RWPE2 (cell line): ENCODE measurements at regions not wholly inside any gene's neighbourhood (a gene's known extent, or its start where the extent isn't known, plus 50 kb on each side); places are given as distances from the start of the nearest gene placed in this dataset.

Source experiments
- ATAC-seq: fragments of 200-7000 bp; cut with Tn5 transposase; 3 replicates; pipeline ENCODE4 v1.9.1; 2021; ENCODE audit warnings: low read depth
- DNase-seq: peaks from one replicate; pipeline ENCODE4 v3.0.0-alpha.2; 2020; ENCODE audit warnings: low spot score
- H3K27ac ChIP-seq: fragments of 450-650 bp; 2 replicates; pipeline ENCODE4 v1.5.1; 2017; ENCODE audit warnings: mild to moderate bottlenecking; ENCODE audit not compliant: poor library complexity, severe bottlenecking
- H3K27me3 ChIP-seq: fragments of 250-450 bp; sonication (Bioruptor Pico); 2 replicates; pipeline ENCODE4 v1.5.1; 2021; ENCODE audit warnings: mild to moderate bottlenecking, moderate library complexity; ENCODE audit not compliant: insufficient read depth, poor library complexity, severe bottlenecking
- H3K36me3 ChIP-seq: fragments of 250-450 bp; sonication (Bioruptor Pico); 2 replicates; pipeline ENCODE4 v1.5.1; 2020; ENCODE audit warnings: low read depth, mild to moderate bottlenecking, moderate library complexity
- H3K4me1 ChIP-seq: fragments of 250-450 bp; sonication (Bioruptor Pico); 2 replicates; pipeline ENCODE4 v1.5.1; 2021; ENCODE audit warnings: mild to moderate bottlenecking, moderate library complexity; ENCODE audit not compliant: insufficient read depth, poor library complexity, severe bottlenecking
- H3K4me3 ChIP-seq: fragments of 250-450 bp; sonication (Bioruptor Pico); 2 replicates; pipeline ENCODE4 v1.5.1; 2021; ENCODE audit warnings: mild to moderate bottlenecking, moderate library complexity; ENCODE audit not compliant: severe bottlenecking
- H3K9me3 ChIP-seq: fragments of 250-450 bp; sonication (Bioruptor Pico); 2 replicates; pipeline ENCODE4 v1.5.1; 2021; ENCODE audit warnings: mild to moderate bottlenecking, moderate library complexity; ENCODE audit not compliant: severe bottlenecking
- TF ChIP-seq, protein P1 (sequence below): fragments of 450-650 bp; IDR thresholded peaks from one replicate; pipeline ENCODE4 v1.5.1; 2017; ENCODE audit warnings: mild to moderate bottlenecking, moderate library complexity; ENCODE audit not compliant: poor library complexity, severe bottlenecking

DNA sequence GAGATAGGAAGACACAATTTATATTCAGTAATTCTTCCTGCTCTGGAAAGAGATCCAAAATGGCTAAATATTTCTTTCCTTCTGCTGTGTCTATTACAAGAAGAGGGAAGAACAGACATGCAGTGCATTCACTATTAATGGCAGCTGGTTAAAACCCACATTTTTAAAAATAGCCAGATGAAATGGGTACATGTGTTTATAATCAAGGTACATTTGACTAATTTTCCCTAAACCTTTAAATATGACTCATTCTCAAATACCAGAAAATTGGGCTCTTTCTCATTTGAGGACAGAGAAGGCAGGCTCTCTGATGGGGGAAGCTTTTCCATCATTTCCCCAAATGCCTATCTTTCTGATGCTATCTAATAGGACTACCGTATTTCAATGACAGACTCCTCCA is 215.7 kb upstream of the HABP2 start:
- Histone ChIP-seq H3K9me3 (no peaks in the 10 kb centered on the region), H3K27ac (no peak overlapping the region), H3K4me1 (no peaks in the 10 kb centered on the region), H3K4me3 (no peak overlapping the region), H3K27me3 (no peaks in the 10 kb centered on the region), H3K36me3 (no peaks in the 10 kb centered on the region)
- ATAC-seq = no peak
- TF ChIP-seq, protein P1, sequence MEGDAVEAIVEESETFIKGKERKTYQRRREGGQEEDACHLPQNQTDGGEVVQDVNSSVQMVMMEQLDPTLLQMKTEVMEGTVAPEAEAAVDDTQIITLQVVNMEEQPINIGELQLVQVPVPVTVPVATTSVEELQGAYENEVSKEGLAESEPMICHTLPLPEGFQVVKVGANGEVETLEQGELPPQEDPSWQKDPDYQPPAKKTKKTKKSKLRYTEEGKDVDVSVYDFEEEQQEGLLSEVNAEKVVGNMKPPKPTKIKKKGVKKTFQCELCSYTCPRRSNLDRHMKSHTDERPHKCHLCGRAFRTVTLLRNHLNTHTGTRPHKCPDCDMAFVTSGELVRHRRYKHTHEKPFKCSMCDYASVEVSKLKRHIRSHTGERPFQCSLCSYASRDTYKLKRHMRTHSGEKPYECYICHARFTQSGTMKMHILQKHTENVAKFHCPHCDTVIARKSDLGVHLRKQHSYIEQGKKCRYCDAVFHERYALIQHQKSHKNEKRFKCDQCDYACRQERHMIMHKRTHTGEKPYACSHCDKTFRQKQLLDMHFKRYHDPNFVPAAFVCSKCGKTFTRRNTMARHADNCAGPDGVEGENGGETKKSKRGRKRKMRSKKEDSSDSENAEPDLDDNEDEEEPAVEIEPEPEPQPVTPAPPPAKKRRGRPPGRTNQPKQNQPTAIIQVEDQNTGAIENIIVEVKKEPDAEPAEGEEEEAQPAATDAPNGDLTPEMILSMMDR = no peak
- no peak for DNase-seq

DNA sequence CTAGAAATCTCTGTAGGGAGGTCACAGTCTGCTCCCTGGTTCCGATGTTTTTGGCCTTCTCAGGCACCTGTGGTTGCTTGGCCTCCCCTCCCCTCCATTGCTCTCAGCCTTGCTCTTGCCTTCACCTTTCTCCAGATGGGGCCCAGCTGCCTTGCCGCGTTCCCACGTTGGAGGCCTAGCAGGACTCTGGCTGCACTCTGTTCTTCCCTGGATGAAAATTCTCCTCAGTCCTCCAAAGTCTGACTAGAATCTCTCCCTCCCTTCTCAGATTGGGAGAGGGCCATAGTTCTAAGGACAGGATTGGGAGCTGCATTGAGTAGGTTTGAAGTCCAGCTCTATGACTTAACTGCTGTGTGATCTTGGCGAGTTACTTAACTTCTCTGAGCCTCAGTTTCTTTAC is 213.7 kb upstream of the HABP2 start:
- no peak for DNase-seq
- Histone ChIP-seq H3K27ac (no peak overlapping the region), H3K4me3 (no peak overlapping the region), H3K9me3 (no peaks in the 10 kb centered on the region), H3K36me3 (no peaks in the 10 kb centered on the region), H3K4me1 (no peaks in the 10 kb centered on the region), H3K27me3 (no peaks in the 10 kb centered on the region)
- TF ChIP-seq, protein P1 = no peak
- no peak for ATAC-seq

DNA sequence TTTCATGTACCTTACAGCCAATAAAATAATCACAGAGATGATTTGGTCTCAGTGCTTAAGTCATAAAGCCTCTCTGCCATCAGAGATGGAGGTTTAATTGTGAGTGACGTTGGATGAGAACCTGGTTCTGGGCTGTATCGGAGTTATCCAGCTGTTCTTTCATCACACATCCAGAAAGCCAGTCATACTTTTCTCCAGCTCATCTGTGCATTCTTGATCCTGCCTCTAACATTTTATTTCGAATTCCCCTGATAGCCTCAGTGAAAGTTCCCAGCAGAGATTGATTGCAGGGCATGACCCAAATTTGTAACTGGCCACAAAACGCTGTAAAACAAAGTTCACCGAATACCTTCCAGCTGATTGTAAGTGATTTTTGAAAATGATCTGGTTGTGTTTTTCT is 212.6 kb upstream of the HABP2 start:
- Histone ChIP-seq H3K4me3 (no peak overlapping the region), H3K27me3 (no peaks in the 10 kb centered on the region), H3K27ac (no peak overlapping the region), H3K9me3 (no peaks in the 10 kb centered on the region), H3K4me1 (no peaks in the 10 kb centered on the region), H3K36me3 (no peaks in the 10 kb centered on the region)
- ATAC-seq (no peak), DNase-seq (no peak)
- TF ChIP-seq, protein P1 = no peak

DNA sequence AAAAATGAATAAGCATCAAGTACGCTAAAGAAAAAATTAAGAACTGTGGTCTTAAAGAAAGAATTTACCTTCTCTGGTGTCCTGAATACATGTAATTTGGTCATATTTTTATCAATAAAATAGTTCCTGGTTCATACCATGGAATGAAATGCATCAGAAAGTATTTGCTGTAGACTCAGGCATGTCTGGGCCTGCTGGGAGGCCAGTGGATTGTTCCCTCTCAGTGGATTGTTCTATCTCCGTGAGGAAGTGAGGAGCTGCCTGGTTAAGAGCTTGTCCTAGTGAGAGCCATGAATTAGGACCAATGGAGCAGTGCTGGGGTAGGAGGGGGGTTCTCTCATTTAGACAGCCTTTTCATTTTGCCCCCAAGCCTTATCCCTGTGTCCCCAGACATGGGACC is 211.7 kb upstream of the HABP2 start:
- no peak for DNase-seq
- Histone ChIP-seq H3K27me3 (no peaks in the 10 kb centered on the region), H3K36me3 (no peaks in the 10 kb centered on the region), H3K9me3 (no peaks in the 10 kb centered on the region), H3K4me3 (no peak overlapping the region), H3K4me1 (no peaks in the 10 kb centered on the region), H3K27ac (no peak overlapping the region)
- TF ChIP-seq, protein P1 = no peak
- peak; percentile 80 for ATAC-seq

DNA sequence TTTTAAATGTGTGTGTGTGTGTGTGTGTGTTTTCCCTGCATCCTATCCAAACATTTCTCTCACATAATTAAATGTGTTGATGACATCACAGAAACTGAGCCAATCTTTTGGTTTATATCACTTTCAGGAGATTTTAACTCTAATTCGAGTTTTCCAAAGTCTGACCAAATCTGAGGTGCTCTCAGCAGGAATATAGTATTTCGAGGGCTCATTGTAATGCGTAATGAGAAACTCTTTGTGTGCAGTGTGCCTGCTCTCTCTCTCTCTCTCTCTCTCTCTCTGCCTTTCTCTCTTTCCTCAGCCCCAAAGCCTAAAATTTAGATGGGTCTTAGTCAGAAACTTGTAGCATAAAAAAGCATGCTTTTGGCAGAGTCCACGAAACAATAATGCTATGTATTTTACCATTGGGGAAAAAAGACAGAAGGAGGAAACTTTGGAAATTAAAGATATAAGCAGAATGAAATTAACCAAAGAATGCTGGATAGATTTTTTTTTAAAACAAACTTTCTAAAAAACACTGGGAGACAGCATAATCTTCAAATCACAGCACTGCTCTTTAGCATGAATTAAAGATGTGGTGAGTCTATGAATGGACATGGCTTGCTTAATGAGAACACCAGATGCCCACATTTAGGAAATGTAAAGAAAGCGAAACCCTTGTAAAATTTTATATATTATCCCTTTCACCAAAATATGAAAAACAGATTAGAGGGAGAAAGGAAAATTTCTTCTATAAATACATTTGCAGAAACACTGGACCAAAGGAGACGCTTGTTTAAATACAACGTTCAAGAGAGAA is 206.8 kb upstream of the HABP2 start:
- H3K4me3 ChIP-seq = no peak overlapping the region
- no peaks in the 10 kb centered on the region for H3K9me3 ChIP-seq
- TF ChIP-seq, protein P1 = no peak
- ATAC-seq (no peak), DNase-seq (no peak)
- no peaks in the 10 kb centered on the region for H3K36me3 ChIP-seq
- no peaks in the 10 kb centered on the region for H3K27me3 ChIP-seq
- H3K27ac ChIP-seq = no peak overlapping the region
- no peaks in the 10 kb centered on the region for H3K4me1 ChIP-seq
